OCI-LY1 (cell line): ENCODE measurements at regions not wholly inside any gene's neighbourhood (a gene's known extent, or its start where the extent isn't known, plus 50 kb on each side); places are given as distances from the start of the nearest gene placed in this dataset.

ENCODE experiments used
- EZH2 ChIP-seq: fragments of 200-600 bp; sonication (generic), shearing (Covaris generic); IDR thresholded peaks from 2 replicates; pipeline ENCODE4 v1.8.0; 2017; ENCODE audit warnings: borderline replicate concordance, mixed run types, mild to moderate bottlenecking, antibody characterized with exemption, low read length, moderate library complexity, mixed read lengths
- TF ChIP-seq, protein P1 (sequence below): fragments of 200-600 bp; sonication (generic), shearing (Covaris generic); IDR thresholded peaks from 2 replicates; pipeline ENCODE4 v1.5.1; 2017; ENCODE audit warnings: mild to moderate bottlenecking, antibody characterized with exemption, low read length, moderate library complexity, mixed read lengths

DNA sequence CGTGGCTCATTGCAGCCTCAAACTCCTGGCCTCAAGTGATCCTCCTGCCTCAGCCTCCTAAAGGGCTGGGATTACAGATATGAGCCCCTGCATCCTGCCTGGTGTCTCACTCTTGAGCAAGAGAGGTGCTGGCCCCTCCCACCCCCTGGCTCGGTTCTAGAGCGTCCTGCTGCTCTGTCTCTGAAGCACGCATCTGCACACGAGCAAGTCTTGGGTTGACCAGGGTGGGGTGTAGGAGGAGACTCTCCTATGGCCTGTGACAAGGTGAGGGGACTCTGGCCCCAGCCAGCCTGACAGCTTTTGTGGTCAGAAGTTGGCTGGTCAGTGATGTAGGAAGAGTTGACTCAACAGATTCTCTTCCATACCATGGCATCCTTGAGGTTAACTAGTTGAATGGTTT, 110.7 kb upstream of the CARD11 start:
- TF ChIP-seq, protein P1, sequence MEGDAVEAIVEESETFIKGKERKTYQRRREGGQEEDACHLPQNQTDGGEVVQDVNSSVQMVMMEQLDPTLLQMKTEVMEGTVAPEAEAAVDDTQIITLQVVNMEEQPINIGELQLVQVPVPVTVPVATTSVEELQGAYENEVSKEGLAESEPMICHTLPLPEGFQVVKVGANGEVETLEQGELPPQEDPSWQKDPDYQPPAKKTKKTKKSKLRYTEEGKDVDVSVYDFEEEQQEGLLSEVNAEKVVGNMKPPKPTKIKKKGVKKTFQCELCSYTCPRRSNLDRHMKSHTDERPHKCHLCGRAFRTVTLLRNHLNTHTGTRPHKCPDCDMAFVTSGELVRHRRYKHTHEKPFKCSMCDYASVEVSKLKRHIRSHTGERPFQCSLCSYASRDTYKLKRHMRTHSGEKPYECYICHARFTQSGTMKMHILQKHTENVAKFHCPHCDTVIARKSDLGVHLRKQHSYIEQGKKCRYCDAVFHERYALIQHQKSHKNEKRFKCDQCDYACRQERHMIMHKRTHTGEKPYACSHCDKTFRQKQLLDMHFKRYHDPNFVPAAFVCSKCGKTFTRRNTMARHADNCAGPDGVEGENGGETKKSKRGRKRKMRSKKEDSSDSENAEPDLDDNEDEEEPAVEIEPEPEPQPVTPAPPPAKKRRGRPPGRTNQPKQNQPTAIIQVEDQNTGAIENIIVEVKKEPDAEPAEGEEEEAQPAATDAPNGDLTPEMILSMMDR, result no peak
- TF ChIP-seq EZH2, result no peak
